Stimulated activated CD4-positive, alpha-beta T cell treated with anti-CD3 and anti-CD28 coated beads, Interleukin-2, amount 100 ng/mL, for 24 hours (primary cell): ENCODE measurements at regions not wholly inside any gene's neighbourhood (a gene's known extent, or its start where the extent isn't known, plus 50 kb on each side); places are given as distances from the start of the nearest gene placed in this dataset.
"Not testable (repeated sequence)": the region's sequence is repeated elsewhere in the genome, so short reads cannot be mapped to it uniquely, and the experiment has no call there.

ENCODE experiments used
- DNase-seq, 2 donors: peaks; one replicate each; pipeline ENCODE4 v3.0.0-alpha.2; 2020

GRCh38 chr4:174066611-174067205 lies 216.8 kb downstream of the FBXO8 start:
- DNase-seq = no peak

GRCh38 chr4:174062831-174063230 lies 220.6 kb downstream of the FBXO8 start:
- DNase-seq = no peak

DNA sequence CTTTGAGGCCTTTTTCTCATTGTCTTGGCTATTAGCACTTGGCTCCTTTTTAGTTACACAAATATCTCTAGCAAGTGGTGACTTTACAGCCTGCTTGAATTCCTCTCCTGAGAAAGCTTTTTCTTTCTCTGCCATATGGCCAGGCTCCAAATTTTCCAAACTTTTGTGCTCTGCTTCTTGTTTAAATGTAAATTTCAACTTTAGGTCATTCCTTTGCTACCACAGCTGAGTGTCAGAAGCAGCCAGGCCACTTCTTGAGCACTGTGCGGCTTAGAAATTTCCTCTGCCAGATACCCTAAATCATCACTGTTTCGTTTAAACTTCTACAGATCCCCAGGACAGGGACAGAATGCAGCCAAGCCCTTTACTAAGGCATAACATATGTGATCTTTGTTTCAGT lies 222.4 kb downstream of the FBXO8 start:
- DNase-seq = no peak

DNA sequence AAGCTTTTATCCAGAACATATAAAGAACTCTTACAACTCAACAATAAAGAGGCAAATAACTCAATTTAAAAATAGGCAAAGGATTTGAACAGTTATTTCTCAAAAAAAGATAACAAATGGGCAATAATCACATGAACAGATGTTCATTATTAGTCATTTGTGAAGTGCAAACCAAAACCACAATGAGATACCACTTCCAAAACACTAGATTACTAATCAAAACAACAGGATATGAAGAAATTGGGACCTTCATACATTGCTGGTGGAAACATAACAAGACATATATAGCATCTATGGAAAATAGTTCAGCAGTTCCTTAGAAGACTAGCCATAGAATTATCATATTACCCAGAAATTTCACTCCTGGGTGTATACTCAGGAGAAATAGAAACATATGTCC lies 224.6 kb downstream of the FBXO8 start:
- DNase-seq = no peak

GRCh38 chr4:174056959-174057358 lies 226.5 kb downstream of the FBXO8 start:
- DNase-seq = no peak

- no peak for DNase-seq
Observed at GRCh38 chr4:174055344-174055743, 228.1 kb downstream of the FBXO8 start.

DNA sequence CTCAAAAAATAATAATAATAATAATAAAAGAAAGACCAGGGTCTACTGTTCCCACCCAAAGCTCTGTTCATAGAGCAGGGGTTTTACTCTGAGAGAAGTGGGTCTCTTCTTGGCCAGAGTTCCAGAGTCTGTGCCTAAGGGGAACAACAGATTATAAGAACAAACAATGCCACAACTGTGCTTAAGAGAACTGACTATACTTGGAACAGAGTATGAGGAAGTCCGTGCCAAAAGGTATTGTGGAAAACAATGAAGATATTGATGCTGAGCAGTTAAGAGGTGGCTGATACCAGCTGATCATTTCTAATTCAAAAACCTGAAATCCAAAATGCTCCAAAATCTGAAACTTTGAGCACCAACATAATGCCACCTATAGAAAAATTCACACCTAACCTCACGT lies 229.6 kb downstream of the FBXO8 start:
- no peak for DNase-seq

GRCh38 chr4:174047363-174047762 lies 236.1 kb downstream of the FBXO8 start:
- no peak for DNase-seq

DNA sequence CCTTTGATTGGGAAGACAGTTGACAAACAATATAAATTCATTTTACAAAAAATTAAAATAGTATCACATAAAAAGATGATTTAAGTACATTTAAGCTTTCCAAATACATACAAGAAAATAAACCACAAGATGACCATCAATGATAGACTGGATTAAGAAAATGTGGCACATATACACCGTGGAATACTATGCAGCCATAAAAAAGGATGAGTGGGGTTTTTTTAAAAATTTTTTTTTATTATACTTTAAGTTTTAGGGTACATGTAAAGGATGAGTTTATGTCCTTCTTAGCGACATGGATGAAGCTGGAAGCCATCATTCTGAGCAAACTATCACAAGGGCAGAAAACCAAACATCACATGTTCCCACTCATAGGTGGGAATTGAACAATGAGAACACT lies 237.6 kb downstream of the FBXO8 start:
- DNase-seq = not testable (repeated sequence)

GRCh38 chr4:174045381-174045780 lies 238.1 kb downstream of the FBXO8 start:
- no peak for DNase-seq

DNA sequence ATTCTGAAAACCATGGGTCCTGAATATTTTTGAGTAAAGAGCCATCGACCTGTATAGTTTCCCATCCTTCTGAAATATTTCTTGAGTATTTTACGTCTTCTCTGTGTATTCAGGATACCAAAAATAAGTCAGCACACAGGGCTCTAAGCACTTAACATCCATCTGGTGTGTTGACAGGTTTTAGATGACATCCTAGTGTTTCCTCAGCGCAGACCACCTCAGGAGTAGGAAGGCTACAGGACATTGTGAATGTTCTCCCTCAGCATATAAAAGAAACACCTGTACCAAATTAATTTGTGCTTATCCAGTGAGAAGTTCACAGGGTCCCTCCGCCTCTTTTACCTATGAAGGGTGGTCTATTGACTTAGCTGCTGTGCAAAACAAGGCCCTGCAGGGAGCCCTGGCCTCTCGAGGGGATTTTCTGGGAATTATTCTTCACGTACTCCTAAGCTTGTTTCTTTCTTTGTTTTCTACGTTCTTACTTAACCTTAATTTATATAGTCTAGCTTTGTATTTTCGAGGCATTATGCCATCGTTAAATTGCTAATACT lies 241.8 kb downstream of the FBXO8 start:
- DNase-seq = no peak

DNA sequence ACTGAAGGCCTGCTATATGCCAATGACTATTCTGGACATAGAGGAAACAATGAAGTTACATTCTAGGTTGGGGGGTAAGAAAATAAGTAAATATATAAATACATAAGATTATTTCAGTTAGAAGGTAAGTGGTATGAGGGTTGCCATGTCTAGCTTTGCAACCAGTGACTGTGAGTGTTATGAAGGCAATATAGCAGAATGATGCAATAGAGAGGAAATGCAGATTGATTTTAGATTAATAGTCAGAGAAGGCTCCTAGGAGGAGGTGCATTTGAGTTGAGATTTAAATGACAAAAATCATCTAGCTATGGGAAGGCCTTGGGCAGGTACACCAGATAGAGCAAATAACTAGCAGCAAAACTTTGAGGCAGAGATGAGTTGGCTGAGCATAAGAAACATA lies 243.2 kb downstream of the FBXO8 start:
- DNase-seq = no peak

DNA sequence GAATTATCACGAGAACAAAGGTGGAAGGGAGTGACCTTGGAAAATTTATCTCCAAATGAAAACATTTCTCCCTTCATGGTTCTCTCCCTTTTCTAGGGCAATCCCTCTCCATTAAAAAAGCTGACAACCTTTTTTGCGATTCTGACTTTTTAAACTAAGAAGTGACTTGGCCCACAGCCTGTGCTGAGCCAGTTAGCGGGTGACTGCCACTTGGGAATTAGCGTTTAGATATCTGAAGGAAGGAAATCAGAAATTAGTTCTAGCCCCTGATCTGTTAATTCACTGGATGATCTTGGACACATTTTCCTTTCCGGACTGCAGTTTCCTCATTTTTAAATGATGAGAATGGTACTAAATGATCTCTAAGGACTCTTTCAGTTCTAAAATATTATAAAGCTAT lies 245.0 kb downstream of the FBXO8 start:
- DNase-seq = no peak

- no peak for DNase-seq
Observed at GRCh38 chr4:174037631-174038030, 245.8 kb downstream of the FBXO8 start.

DNA sequence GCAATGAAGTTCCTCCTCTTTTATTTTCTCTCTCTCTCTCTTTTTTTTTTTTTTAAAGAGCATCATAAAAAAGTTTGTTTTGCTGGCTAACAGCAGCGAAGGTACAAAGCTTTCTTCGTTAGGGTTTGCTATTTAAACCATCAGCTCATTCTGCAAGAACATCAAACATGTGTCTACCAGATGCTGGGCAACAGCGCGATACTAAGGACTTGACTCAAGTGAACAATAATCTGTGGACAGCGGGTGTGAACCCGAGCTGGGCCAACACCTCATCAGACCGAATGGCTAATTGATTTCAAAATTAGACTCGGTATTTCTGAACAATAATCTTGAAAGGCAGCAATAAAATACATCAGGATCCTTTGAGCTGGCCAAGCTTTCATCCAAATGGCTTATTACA lies 246.4 kb downstream of the FBXO8 start:
- no peak for DNase-seq

GRCh38 chr4:174036576-174036975 lies 246.9 kb downstream of the FBXO8 start:
- DNase-seq = no peak

- no peak for DNase-seq
Observed at GRCh38 chr4:174036111-174036510, 247.4 kb downstream of the FBXO8 start.

DNA sequence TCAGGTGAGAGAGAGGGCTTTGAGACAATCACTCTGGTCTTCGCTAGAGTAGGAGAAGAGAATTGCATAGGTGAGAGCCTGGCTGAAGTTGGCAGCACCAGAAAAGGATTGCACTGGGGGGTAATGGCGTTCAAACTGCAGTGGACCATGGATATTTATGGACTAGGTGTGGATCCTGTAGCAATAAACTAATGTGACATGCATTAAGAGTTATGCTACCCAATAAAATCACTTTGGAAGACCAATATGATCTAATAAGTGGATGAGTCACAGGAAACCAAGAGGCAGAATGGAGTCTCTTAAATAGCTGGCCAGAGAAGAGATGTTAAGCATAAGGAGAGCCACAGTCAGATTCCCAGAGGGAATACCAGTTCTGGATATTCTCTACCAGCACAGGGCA lies 259.8 kb downstream of the FBXO8 start:
- no peak for DNase-seq

DNA sequence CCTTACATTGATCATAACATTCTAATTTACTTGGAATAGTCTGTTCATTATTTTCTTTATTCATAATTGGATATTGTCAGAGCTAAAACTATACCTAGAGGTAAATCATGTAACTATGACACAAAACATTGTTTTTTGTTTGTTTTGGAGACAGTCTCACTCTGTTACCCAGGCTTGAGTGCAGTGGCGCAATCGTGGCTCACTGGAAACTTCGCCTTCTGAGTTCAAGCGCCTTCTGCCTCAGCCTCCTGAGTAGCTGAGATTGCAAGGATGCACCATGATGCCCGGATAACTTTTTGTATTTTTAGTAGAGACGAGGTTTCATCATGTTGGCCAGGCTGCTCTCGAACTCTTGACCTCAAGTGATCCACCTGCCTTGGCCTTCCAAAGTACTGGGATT lies 265.2 kb downstream of the FBXO8 start:
- DNase-seq = no peak

- DNase-seq = no peak
Observed at GRCh38 chr4:174016251-174016650, 267.2 kb downstream of the FBXO8 start.

- no peak for DNase-seq
Observed at GRCh38 chr4:174012886-174013259, 270.6 kb downstream of the FBXO8 start.

GRCh38 chr4:174012135-174012885 lies 271.2 kb downstream of the FBXO8 start:
- no peak for DNase-seq

DNA sequence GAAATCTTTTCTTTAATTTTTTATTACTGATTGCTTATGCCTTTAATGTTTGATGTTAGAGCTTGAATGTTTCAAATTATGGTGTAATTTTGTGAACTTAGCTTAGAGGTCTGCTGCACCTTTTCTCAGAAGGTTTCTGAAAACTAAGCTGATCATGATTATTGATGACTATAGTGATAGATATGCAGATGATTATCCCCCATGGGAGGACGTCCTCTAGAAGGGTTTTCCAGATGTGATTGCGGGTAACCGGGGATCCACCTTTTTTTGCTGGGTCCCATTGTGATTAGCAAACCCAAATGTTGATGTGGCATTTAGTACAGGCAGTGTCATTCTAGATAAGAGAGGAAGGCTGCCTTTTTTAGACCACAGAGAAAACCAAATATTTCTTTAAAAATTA lies 272.9 kb downstream of the FBXO8 start:
- no peak for DNase-seq

GRCh38 chr4:174009686-174010451 lies 273.6 kb downstream of the FBXO8 start:
- no peak for DNase-seq
